NCI-H748 (cell line): ENCODE measurements at regions not wholly inside any gene's neighbourhood (a gene's known extent, or its start where the extent isn't known, plus 50 kb on each side); places are given as distances from the start of the nearest gene placed in this dataset.
A peak's percentile ranks its signal among the peaks of the same experiment; 100 is the strongest.

Experiments used
- DNase-seq: peaks from one replicate; lab custom pipeline; 2025; ENCODE audit not compliant: unreplicated experiment; lab: John Stamatoyannopoulos, UW

DNA sequence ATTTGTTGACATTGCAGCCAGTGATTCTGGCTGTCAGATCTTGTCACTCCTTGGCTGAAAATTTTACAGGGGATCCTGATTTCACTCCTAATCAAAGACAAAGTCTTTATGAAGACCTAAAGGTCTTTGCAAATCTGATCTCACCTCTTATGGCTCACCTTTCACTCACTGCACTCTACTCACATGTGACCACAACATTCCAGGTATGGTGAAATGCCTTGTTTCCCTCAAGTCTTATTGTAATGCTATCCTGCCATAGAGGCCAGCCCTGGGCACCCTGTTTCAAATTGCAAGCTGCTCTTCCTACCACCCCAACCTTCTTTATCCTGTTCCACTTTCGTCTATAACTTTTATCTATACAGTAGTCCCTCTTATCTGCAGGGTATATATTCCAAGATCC lies 200.1 kb downstream of the NDFIP2 start:
- no peak for DNase-seq

- no peak for DNase-seq
Observed at GRCh38 chr13:79680485-79680884, 199.5 kb downstream of the NDFIP2 start.

- DNase-seq = peak; percentile 81
Observed at GRCh38 chr13:79679334-79679733, 198.4 kb downstream of the NDFIP2 start.

DNA sequence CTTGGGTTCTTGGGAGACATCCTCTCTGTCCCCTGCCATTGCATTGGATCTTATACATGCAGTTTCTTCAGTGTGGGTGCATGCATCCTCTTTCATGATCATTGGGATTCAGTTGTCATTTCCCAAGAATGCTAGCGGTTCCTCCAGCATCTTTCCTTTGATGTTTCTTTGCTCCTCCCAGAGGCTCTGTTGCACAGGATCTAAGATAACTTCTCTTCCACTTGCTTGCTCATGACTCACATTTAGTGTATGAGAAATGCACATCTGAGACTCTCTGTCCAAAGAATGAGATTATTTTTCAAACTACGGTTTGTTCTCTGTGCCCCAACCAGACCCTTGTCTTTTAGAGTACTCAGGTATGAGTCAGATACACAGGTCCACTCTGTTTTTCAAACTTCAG lies 197.1 kb downstream of the NDFIP2 start:
- no peak for DNase-seq

GRCh38 chr13:79675931-79676660 lies 195.1 kb downstream of the NDFIP2 start:
- DNase-seq = no peak

- DNase-seq = no peak
Observed at GRCh38 chr13:79674765-79675515, 194.0 kb downstream of the NDFIP2 start.

DNA sequence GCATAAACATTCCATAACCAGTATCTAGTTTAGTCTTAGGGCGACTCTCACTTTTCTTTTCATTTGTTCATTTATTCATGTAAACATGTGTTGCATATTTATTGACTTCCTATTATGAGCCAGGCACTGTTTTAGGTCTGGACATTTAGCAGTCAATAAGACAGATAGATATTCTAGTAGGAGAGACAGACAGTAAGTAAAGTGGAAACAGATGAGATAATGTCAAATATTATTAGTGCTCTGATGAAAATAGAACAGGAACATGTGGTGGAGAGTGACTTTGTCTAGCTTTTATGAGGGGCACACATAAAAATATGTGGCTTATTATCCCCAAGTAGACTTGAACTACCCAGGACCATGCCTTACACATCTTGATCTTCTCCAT lies 193.0 kb downstream of the NDFIP2 start:
- no peak for DNase-seq

DNA sequence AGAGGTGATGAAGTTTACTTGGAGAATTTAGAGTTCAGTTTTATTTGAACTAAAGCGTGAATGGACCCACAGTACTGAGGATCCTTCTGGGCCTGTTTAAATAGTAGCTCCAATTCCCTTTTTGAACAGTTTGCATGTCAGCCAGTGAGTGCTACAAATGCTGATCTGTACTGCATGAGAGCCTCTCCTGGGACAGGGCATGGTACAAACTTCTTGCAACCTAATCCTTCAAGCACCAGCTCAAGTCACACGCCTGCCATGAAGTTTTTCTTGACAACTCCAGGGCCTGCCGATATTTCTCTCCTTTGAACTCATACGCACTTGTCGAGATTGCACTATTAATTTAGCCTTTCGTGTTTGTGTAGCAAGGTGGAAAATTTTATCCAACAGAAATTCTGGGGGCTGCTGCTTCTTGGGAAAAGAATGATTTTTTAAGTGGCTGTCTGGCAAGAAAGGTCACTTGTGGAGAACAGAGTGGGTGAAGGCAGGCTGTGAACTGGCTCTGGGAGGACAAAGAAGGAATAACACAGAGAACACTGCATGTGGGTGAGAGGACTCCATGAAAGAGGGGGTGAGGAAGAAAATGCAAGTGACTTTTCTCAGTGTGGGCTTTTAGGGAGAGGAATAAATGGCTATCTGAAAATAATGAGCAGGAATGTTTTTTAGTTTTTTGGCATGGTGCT lies 192.5 kb downstream of the NDFIP2 start:
- no peak for DNase-seq

GRCh38 chr13:79671420-79671819 lies 190.5 kb downstream of the NDFIP2 start:
- DNase-seq = no peak

- DNase-seq = no peak
Observed at GRCh38 chr13:79668201-79668752, 187.3 kb downstream of the NDFIP2 start.

GRCh38 chr13:79667771-79668170 lies 186.8 kb downstream of the NDFIP2 start:
- DNase-seq = no peak

- DNase-seq = no peak
Observed at GRCh38 chr13:79663977-79664636, 183.2 kb downstream of the NDFIP2 start.

DNA sequence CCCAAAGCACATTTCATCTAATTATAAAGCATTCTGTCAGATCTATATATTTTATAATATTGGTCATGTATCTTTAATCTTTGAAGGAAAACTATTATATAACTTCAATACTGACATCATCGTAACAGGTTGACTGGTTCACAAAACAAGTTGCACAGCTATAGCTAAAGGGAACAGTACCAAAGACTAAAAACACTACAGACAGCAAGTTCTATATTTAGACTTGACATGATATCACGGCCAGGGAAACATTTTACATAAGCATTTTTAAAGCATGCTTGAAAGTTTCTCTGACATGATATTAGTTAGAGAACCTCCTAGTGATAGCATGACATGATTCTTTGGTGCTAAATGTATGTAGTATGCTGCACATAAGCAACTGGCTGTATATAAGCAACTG lies 182.5 kb downstream of the NDFIP2 start:
- no peak for DNase-seq

GRCh38 chr13:79662882-79663281 lies 181.9 kb downstream of the NDFIP2 start:
- no peak for DNase-seq

- DNase-seq = no peak
Observed at GRCh38 chr13:79660361-79660760, 179.4 kb downstream of the NDFIP2 start.

GRCh38 chr13:79659121-79659521 lies 178.2 kb downstream of the NDFIP2 start:
- peak; percentile 39 for DNase-seq

DNA sequence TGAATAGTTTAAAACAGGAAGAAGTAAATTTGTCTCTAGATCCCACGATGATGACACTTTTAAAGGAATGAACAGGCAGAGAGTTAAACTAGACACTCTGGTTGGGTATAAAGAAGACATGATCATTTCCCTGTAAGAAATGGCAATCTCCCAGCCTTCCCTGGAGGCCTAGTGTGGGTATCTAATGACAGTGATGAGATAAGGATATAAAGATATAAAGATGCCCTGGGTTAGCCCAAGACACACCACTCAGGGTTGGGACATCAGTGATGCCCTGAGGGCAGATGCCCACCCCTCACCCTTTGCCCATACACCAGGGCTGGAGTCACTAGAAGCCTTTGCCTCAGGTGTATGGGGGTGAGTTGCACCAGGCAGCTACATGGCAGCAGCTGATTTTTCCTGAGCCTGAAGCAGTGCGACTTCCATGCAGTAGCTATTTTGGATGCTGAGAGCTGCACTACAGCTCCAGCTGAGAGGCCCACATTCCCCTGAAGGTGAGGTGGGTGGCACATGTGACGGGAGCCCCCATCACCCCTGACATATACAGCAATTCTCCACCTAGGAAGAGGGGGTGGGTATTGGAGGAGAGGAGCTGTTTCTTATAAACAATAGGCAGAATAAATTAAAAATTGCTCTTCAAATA lies 177.5 kb downstream of the NDFIP2 start:
- no peak for DNase-seq

- DNase-seq = no peak
Observed at GRCh38 chr13:79655509-79655908, 174.6 kb downstream of the NDFIP2 start.

GRCh38 chr13:79654520-79654919 lies 173.6 kb downstream of the NDFIP2 start:
- no peak for DNase-seq

DNA sequence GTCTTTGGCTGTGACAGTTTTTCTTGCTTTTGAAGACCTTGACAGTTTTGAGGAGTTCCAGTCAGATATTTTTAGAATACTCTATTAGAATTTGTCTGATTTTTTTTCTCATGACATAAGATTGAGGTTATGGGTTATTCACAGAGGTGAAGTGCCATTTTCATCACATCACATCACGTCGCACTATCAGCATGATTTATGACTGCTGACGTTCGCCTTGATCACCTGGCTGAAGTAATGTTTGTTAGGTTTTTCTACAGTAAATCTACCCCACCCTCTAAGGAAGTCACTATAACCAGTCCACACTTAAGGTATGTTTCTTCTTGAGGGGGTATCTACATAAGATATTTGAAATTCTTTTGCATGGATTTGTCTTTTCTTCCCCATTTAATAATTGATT lies 169.7 kb downstream of the NDFIP2 start:
- DNase-seq = no peak

DNA sequence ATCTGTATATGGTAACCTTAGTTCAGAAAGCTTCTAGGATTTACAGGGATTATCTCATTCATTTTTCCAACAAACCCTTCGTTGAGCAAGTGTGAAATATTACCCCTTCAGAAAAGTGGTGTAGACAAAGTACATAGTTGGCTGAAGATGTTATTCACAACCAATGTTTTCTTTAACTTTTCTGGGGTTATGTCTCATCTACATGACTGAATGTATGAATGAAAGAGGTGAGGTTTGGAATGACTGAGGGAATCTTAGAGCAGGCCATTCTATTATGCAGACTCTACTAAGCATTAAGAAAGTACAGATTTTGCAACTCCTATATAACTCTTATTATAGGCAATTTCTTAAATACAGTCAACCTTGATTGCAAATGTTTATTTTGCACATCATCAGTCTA lies 167.2 kb downstream of the NDFIP2 start:
- DNase-seq = no peak
